ENCODE measurements at regions not wholly inside any gene's neighbourhood (a gene's known extent, or its start where the extent isn't known, plus 50 kb on each side); places are given as distances from the start of the nearest gene placed in this dataset.

DNA sequence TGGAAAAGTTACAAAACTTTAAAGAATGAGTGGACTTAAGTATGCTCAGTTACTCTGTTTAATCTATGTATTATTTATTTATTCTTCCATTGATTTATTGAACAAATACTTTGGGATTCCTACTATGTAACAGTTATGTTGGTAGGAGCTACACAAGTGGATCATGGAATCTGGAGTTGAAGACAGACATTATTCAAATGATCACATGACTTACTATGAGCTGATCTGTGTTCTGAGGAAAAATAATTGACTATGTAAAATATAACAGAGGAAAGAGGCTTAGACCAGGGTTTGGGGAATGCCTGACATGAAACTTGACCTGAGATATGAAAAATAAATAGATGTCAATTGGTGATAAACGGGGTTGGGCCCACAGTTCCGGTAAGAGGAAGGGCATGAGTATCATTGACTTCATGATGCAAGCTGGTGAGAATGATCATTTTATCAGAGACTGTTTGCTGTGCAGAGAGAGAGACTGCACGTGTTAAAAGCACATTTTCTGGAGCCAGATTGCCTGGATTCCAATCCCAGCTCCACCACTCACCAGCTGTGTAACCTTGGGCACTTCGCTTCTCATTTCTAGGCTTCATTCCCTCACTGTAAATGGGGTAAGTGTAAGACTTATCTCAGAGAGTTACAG lies 179.0 kb downstream of the SPCS3 start:
- no peak for FAIRE-seq
- DNase-seq (ENCODE audit: insufficient read length, low spot score) = no peak
- TF ChIP-seq, protein P1, sequence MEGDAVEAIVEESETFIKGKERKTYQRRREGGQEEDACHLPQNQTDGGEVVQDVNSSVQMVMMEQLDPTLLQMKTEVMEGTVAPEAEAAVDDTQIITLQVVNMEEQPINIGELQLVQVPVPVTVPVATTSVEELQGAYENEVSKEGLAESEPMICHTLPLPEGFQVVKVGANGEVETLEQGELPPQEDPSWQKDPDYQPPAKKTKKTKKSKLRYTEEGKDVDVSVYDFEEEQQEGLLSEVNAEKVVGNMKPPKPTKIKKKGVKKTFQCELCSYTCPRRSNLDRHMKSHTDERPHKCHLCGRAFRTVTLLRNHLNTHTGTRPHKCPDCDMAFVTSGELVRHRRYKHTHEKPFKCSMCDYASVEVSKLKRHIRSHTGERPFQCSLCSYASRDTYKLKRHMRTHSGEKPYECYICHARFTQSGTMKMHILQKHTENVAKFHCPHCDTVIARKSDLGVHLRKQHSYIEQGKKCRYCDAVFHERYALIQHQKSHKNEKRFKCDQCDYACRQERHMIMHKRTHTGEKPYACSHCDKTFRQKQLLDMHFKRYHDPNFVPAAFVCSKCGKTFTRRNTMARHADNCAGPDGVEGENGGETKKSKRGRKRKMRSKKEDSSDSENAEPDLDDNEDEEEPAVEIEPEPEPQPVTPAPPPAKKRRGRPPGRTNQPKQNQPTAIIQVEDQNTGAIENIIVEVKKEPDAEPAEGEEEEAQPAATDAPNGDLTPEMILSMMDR (IDR thresholded peaks at IDR 0.05; ENCODE audit: insufficient read depth, missing control alignments) = no peak

DNA sequence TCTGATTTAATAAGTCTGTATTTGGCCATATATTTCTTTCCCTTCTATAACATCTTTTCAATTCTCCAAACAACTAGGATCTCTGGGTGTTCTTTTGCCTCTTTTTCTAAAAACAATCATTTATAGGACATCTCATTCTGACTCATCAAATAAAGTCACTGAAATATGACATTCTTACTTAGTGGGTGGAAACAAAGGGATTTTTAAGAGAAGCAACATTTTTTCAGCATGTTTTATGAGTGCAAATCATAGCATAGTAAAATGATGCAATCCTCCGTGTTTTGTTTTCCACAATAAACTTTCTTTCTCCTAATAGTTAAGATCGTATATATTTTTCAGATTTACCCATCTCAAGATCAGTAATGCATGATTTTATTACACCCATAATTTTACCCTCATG lies 179.8 kb downstream of the SPCS3 start:
- TF ChIP-seq, protein P1 (IDR thresholded peaks at IDR 0.05; ENCODE audit: insufficient read depth, missing control alignments) = no peak
- no peak for DNase-seq (ENCODE audit: insufficient read length, low spot score)
- no peak for FAIRE-seq

DNA sequence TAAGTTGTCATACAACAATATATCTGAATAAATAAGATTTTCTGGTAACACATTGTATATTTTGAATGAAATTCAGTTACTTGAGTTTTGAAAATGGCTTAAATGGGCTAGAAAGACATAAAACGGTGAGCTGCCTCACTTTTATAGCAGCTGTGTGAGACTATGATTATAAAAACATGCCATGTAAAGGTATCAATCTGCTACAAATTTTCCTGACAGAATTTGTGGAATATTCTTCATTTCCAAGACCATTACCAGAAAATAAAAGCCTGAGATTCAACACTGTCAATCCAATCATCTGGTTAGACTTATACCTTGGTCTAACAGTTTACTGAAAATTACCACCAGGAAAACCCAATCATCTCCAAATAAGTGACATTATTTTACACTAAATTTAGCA lies 181.1 kb downstream of the SPCS3 start:
- TF ChIP-seq, protein P1 (IDR thresholded peaks at IDR 0.05; ENCODE audit: insufficient read depth, missing control alignments) = no peak
- FAIRE-seq = no peak

DNA sequence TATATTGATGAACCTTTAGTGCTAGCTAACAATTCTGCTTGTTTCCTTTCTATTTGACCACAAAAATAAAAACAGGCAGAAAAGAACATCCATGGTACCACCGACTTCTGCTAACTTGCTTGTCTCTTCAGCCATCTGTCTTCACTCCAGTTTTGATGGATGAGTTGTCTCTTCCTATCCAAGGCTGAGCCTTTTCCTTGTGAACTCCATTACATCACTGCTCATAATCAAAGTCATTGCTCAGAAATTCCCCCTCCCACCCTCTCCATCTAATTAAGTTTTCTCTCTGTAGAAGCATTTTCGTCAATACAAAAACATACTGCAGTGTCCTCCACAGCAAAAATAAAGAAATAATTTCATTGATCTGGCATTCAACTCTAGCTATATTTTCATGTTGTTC lies 184.4 kb downstream of the SPCS3 start:
- FAIRE-seq = no peak
- TF ChIP-seq, protein P1 (IDR thresholded peaks at IDR 0.05; ENCODE audit: insufficient read depth, missing control alignments) = no peak

More for the DNA sequence above, 181.1 kb downstream of the SPCS3 start:
- DNase-seq (ENCODE audit: insufficient read length, low spot score) = no peak

DNA sequence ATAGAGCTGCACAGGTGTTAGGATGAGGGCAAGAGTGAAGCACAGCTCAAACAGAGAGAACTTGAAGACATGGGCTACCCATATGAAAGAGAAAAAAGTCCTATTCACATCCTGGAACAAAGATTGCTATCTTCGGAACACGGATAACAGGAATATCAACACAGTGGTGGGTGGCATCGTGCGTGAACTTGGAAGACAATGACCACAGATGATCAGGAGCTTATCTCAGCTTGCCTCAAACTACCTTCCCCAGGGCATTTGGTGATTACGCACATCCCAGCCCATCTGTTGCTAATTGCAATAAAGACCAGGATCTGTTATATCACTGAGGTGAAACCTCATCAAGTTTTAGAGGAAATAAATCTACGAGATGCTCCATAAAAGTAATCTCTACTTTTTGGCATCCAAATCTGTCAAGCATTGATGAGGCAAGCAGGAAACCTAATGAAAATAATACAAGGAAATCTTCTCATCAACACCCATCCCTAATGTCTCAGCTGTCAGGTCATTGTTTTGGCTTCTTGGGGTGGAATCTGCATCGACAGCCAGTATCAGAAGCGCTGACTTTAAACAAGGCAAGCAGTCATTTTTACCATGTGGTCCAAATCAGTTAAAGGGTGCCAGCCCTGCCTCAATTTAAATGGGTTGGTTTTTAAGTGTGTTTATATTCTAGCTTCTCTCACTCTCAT lies 188.2 kb downstream of the SPCS3 start:
- FAIRE-seq (no peak), DNase-seq (ENCODE audit: insufficient read length, low spot score) (no peak)
- TF ChIP-seq, protein P1 (IDR thresholded peaks at IDR 0.05; ENCODE audit: insufficient read depth, missing control alignments) = no peak

More for the DNA sequence above, 184.4 kb downstream of the SPCS3 start:
- no peak for DNase-seq (ENCODE audit: insufficient read length, low spot score)

DNA sequence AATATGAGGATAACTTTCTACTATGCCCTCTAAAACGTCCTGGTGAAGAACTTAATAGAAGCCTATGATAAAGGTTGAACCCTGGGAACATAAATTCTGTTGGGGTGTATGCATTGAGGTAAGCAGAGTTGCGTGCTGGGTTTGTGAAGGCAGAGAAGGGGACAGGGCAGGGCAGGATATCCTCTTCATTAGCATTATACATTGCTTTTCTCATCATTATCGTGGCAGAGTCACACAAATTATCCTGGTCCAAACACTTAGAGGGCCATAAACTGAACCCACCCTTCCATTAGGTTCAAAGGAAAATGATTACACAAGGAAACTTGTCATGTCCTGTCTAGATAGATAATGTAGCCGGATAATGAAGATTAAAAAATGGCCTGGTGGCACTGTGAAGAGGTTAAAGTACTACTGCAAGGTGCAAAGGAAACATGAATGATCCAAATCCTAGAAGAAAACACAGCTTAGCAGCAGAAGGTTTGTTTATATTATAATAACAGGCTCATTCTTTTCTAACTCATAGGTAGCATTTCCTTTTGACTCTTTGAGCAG lies 189.1 kb downstream of the SPCS3 start:
- TF ChIP-seq, protein P1 (IDR thresholded peaks at IDR 0.05; ENCODE audit: insufficient read depth, missing control alignments) = no peak
- no peak for DNase-seq (ENCODE audit: insufficient read length, low spot score)
- FAIRE-seq = no peak

DNA sequence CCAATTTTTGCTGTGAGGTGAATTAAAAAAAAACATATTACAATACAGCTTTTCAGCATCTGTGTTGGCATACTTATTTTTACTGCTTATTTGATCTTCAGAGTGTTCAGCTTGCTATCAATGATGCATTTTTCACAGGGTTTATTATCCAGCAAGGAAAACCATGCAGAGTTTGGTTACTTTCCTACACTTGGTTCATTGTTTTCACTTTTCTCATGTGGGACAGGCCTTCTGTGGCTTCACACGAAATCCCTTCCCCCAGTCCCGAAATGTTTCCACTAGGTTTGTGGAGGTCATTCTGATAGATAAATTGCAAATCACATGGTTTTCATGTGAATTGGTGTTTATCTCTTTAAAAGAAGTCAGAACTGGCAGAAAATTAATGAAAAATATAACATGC lies 205.8 kb downstream of the SPCS3 start:
- DNase-seq (ENCODE audit: insufficient read length, low spot score) = no peak
- TF ChIP-seq, protein P1 (IDR thresholded peaks at IDR 0.05; ENCODE audit: insufficient read depth, missing control alignments) = no peak
- FAIRE-seq = no peak

All from D721Med (cell line).